ENCODE measurements at regions not wholly inside any gene's neighbourhood (a gene's known extent, or its start where the extent isn't known, plus 50 kb on each side); places are given as distances from the start of the nearest gene placed in this dataset.
"Not testable (repeated sequence)": the region's sequence is repeated elsewhere in the genome, so short reads cannot be mapped to it uniquely, and the experiment has no call there.

- FAIRE-seq; H3K27me3 ChIP-seq (ENCODE audit: control insufficient read depth, insufficient read depth, low read length); H3K36me3 ChIP-seq (ENCODE audit: control insufficient read depth, insufficient read depth, low read length); H3K4me3 ChIP-seq (ENCODE audit: low read depth, low read length); DNase-seq (ENCODE audit: low read depth): not testable (repeated sequence)
These were observed 111.5 kb upstream of the BDP1 start for GRCh38 chr5:71343994-71344393.

GRCh38 chr5:71372601-71373000 is 82.8 kb upstream of the BDP1 start:
- FAIRE-seq = peak; percentile 83
- DNase-seq (ENCODE audit: low read depth) = not testable (repeated sequence)

DNA sequence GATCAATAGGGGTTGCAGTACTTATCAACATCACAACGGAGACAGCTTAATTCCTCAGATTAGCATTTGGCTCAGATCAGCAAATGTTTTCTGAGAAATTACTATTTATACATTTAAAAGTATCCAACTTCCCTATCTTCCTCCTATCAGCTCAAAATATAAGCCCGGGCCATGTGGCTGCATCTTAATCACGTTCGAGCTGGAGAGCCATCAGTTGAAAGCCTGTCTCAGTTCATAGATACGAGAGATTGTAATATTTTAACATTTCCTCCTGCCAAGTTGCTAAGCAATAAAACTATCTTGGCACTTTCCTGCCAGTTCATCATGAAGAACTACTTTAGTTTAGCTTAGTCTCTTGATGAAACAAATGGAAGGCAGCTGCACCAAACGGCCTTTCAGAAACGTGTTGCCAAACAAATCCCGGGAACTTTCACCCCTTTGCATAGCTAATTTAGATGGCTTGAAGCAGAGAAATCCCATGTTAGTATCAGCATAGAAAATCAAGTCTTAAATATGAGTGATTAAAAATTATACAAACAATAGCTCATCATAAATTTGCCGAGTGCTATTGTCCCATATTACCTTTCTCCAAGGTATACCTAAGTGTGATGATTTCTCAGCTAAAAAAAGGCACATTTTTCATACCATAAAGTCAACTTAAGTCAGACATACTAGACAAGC is 82.3 kb upstream of the BDP1 start:
- not testable (repeated sequence) for H3K27me3 ChIP-seq (ENCODE audit: control insufficient read depth, insufficient read depth, low read length); DNase-seq (ENCODE audit: low read depth); H3K4me3 ChIP-seq (ENCODE audit: low read depth, low read length); FAIRE-seq; H3K36me3 ChIP-seq (ENCODE audit: control insufficient read depth, insufficient read depth, low read length)

More at GRCh38 chr5:71372601-71373000, 82.8 kb upstream of the BDP1 start:
- H3K4me3 ChIP-seq (ENCODE audit: low read depth, low read length); H3K36me3 ChIP-seq (ENCODE audit: control insufficient read depth, insufficient read depth, low read length); H3K27me3 ChIP-seq (ENCODE audit: control insufficient read depth, insufficient read depth, low read length): not testable (repeated sequence)

DNA sequence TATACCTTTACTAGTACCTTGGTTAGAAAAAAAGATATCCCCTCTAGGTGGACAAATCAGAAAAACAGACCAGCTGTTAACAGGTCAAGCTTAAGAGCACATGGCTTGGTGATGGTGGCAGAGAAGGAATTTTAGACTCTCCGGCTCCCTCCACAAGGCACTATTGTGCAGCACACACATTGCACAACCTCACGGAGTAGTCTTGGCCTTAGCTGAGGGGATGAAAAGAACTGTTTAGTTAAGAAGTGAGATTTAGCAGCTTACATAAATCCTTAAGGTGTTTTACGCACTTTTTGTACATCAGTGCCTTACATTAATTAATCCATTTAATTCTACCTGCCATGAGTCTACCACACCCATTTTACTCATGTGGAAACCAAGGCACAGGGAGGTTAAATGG is 71.2 kb upstream of the BDP1 start:
- FAIRE-seq = peak; percentile 62
- H3K36me3 ChIP-seq (ENCODE audit: control insufficient read depth, insufficient read depth, low read length); H3K4me3 ChIP-seq (ENCODE audit: low read depth, low read length); DNase-seq (ENCODE audit: low read depth); H3K27me3 ChIP-seq (ENCODE audit: control insufficient read depth, insufficient read depth, low read length): not testable (repeated sequence)

DNA sequence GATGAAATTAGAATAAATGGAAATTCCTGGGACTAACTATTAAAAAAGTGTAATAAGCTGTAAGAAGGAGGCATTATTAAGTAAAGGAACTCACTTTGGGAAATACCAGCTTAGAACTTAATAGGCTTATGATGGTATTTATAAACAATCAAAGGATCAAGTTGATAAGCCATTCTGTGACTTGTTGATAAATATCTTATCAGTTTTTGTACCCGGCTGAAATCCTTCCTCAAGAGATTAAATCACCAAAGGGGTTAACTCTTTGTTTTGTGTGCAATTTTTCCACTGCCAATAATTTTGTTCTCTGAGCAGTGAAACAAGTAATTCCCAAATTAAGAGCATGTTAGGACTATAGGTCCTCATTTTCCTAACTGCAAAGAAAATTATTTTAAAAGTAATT is 70.7 kb upstream of the BDP1 start:
- TF ChIP-seq, protein P1, sequence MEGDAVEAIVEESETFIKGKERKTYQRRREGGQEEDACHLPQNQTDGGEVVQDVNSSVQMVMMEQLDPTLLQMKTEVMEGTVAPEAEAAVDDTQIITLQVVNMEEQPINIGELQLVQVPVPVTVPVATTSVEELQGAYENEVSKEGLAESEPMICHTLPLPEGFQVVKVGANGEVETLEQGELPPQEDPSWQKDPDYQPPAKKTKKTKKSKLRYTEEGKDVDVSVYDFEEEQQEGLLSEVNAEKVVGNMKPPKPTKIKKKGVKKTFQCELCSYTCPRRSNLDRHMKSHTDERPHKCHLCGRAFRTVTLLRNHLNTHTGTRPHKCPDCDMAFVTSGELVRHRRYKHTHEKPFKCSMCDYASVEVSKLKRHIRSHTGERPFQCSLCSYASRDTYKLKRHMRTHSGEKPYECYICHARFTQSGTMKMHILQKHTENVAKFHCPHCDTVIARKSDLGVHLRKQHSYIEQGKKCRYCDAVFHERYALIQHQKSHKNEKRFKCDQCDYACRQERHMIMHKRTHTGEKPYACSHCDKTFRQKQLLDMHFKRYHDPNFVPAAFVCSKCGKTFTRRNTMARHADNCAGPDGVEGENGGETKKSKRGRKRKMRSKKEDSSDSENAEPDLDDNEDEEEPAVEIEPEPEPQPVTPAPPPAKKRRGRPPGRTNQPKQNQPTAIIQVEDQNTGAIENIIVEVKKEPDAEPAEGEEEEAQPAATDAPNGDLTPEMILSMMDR (IDR thresholded peaks at IDR 0.05; ENCODE audit: insufficient read depth, low read length, severe bottlenecking) = no peak
- no peak for DNase-seq (ENCODE audit: low read depth)
- Histone ChIP-seq H3K4me3 (ENCODE audit: low read depth, low read length) (no peak overlapping the region), H3K36me3 (ENCODE audit: control insufficient read depth, insufficient read depth, low read length) (no peaks in the 10 kb centered on the region), H3K27me3 (ENCODE audit: control insufficient read depth, insufficient read depth, low read length) (no peaks in the 10 kb centered on the region)
- FAIRE-seq = no peak

GRCh38 chr5:71385208-71385607 is 70.2 kb upstream of the BDP1 start:
- not testable (repeated sequence) for H3K4me3 ChIP-seq (ENCODE audit: low read depth, low read length); H3K27me3 ChIP-seq (ENCODE audit: control insufficient read depth, insufficient read depth, low read length); DNase-seq (ENCODE audit: low read depth); H3K36me3 ChIP-seq (ENCODE audit: control insufficient read depth, insufficient read depth, low read length)
- peak; percentile 50 for FAIRE-seq

- DNase-seq (ENCODE audit: low read depth); H3K36me3 ChIP-seq (ENCODE audit: control insufficient read depth, insufficient read depth, low read length); H3K4me3 ChIP-seq (ENCODE audit: low read depth, low read length); FAIRE-seq; H3K27me3 ChIP-seq (ENCODE audit: control insufficient read depth, insufficient read depth, low read length): not testable (repeated sequence)
These were observed 67.3 kb upstream of the BDP1 start for GRCh38 chr5:71388184-71388583.

DNA sequence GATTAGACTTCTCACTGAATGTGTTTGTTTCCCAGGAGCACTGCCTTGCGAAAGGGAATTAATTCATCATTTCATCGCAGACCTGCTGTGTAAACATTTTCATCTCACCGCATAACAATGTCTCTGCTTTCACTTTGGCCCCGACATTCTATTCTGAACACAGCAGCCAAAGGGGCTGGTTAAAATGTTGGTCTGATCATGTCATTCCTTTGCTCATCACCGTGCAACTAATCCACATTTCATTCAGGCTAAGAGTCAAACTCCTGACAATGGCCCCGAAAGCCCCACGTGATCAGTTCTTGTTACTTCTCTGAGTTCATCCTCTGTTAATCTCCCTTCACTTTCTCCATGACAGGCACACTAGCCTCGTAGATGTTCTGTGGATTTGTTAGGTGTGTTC is 57.1 kb upstream of the BDP1 start:
- peak; percentile 3 for DNase-seq (ENCODE audit: low read depth)
- not testable (repeated sequence) for H3K27me3 ChIP-seq (ENCODE audit: control insufficient read depth, insufficient read depth, low read length); H3K4me3 ChIP-seq (ENCODE audit: low read depth, low read length); FAIRE-seq; H3K36me3 ChIP-seq (ENCODE audit: control insufficient read depth, insufficient read depth, low read length)

DNA sequence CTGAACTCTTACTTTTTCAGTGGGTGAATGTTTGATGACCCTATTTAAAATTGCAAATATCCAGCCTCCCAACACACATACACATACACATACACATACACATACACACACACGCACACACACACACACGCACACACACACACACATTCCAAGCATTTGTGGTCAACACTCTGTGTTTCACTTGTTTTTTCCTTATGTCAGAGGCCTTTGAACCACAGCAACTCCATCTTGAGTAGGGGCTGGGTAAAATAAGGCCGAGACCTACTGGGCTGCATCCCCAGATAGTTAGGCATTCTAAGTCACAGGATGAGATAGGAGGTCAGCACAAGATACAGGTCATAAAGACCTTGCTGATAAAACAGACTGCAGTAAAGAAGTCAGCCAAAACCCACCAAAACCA is 56.6 kb upstream of the BDP1 start:
- not testable (repeated sequence) for H3K36me3 ChIP-seq (ENCODE audit: control insufficient read depth, insufficient read depth, low read length); FAIRE-seq; DNase-seq (ENCODE audit: low read depth); H3K4me3 ChIP-seq (ENCODE audit: low read depth, low read length); H3K27me3 ChIP-seq (ENCODE audit: control insufficient read depth, insufficient read depth, low read length)

GRCh38 chr5:71399443-71399842 is 56.0 kb upstream of the BDP1 start:
- H3K27me3 ChIP-seq (ENCODE audit: control insufficient read depth, insufficient read depth, low read length); H3K36me3 ChIP-seq (ENCODE audit: control insufficient read depth, insufficient read depth, low read length); H3K4me3 ChIP-seq (ENCODE audit: low read depth, low read length); FAIRE-seq; DNase-seq (ENCODE audit: low read depth): not testable (repeated sequence)

GRCh38 chr5:71400626-71401025 is 54.8 kb upstream of the BDP1 start:
- H3K4me3 ChIP-seq (ENCODE audit: low read depth, low read length); H3K36me3 ChIP-seq (ENCODE audit: control insufficient read depth, insufficient read depth, low read length); FAIRE-seq; H3K27me3 ChIP-seq (ENCODE audit: control insufficient read depth, insufficient read depth, low read length); DNase-seq (ENCODE audit: low read depth): not testable (repeated sequence)

DNA sequence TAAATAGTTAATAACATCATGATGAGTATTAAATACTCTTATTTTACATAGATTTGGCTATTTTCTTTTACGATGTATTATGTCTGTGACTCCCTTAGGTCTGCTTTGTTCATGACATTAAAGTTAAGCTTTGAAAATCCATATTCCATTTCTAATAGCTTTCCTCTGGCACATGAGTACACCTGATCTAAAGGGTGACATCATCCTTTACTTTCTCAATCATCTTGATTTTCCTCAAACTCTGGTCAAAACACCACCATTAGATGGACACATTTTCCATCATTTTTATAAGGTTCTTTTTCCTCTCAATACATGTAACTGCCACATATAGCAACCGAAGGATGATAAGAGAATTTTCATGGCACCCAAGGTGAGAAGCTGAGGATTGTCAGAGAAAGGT is 54.3 kb upstream of the BDP1 start:
- H3K36me3 ChIP-seq (ENCODE audit: control insufficient read depth, insufficient read depth, low read length); H3K27me3 ChIP-seq (ENCODE audit: control insufficient read depth, insufficient read depth, low read length); H3K4me3 ChIP-seq (ENCODE audit: low read depth, low read length); DNase-seq (ENCODE audit: low read depth); FAIRE-seq: not testable (repeated sequence)

DNA sequence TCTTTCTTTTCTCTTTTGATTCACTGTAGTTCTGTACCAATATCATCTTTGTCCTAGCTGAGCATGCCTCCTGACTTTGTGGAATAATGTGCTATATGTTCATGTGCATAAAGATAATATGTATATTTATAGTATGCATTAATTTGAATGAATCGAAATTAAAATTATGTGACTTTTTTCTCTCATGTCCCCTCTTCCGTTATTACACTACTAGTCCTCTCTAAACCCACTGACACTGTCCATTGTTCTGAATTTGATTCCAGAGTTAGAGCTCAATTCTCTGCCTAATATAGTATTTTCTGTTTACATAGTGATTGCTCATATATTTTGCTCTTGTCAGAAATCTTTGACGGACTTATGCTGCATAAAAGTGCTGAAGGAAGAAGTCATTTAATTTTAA is 53.9 kb upstream of the BDP1 start:
- not testable (repeated sequence) for H3K36me3 ChIP-seq (ENCODE audit: control insufficient read depth, insufficient read depth, low read length); FAIRE-seq; DNase-seq (ENCODE audit: low read depth); H3K27me3 ChIP-seq (ENCODE audit: control insufficient read depth, insufficient read depth, low read length); H3K4me3 ChIP-seq (ENCODE audit: low read depth, low read length)

GRCh38 chr5:71404441-71404840 is 51.0 kb upstream of the BDP1 start:
- not testable (repeated sequence) for H3K36me3 ChIP-seq (ENCODE audit: control insufficient read depth, insufficient read depth, low read length); DNase-seq (ENCODE audit: low read depth); H3K27me3 ChIP-seq (ENCODE audit: control insufficient read depth, insufficient read depth, low read length); H3K4me3 ChIP-seq (ENCODE audit: low read depth, low read length); FAIRE-seq

Measured in bronchial epithelial cell (primary cell).